Left ventricle myocardium superior (tissue), 1 donor: ENCODE measurements at regions not wholly inside any gene's neighbourhood (a gene's known extent, or its start where the extent isn't known, plus 50 kb on each side); places are given as distances from the start of the nearest gene placed in this dataset.
"Not testable (repeated sequence)": the region's sequence is repeated elsewhere in the genome, so short reads cannot be mapped to it uniquely, and the experiment has no call there.

ENCODE experiments used
- ATAC-seq: fragments of 200-7000 bp; cut with Tn5 transposase; one replicate; pipeline ENCODE4 v1.9.1; 2020; ENCODE audit warnings: mild to moderate bottlenecking, moderate library complexity
- DNase-seq: peaks from one replicate; pipeline ENCODE4 v3.0.0-alpha.2; 2020
- intact Hi-C: fragments of 100-400 bp; cut with micrococcal nuclease; formaldehyde crosslinking; loops from one replicate; pipeline ENCODE4 v1.11.0; 2022
- donor health status: DM: no; HTN: yes; CAD: no; lungs with severe emphysema.

DNA sequence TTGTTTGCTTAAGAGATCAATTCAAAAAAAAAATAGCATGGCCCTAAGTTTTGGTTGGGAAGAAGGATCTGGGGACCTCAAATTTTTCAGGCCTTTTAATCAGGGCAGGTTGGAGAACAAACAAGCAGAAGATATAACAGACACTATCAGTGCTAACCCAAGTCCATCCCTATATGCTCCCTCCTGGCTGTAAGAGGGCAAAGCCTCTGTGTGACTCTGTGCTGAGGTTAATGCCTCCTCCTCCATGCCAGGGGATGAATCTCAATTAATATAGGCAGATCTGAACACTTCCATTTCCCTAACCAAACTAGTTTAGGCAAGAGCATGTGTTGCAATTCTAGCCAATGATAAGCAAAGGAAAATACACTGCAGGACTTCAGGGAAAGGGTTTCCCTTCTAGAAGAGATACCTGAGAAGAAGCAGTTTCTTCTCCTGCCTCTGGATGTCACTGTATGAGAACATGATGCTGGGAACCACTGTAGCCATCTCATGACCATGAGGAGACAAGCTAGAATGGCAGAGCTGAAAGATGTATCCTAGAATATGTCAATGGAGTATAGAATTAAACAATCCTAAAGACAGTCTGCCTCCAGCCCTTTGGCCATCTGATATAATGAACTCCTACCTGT, 76.0 kb downstream of the CHD9NB start:
- peak; percentile 43 for ATAC-seq
- intact Hi-C loops, result no loop called here
- no peak for DNase-seq

DNA sequence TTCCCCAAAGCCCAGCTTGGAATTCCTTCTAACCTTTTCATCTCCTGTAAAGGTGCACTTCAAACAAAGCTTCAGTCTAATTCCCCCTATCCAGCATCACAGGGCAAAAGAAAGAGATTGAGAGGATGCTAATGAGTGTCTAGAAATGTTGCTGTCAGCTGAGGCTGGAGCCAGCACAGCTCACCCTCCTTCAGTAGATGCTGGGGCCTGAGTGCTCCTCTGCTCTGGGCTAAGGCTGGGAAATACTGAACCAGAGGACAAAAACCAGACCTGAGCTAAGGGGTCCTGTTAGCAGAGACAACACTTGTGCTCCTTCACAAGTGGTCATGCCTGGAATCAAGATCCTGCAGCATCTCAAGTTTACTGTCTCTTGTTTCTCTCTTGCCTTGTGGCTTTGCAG, 85.0 kb downstream of the CHD9NB start:
- no peak for DNase-seq
- no peak for ATAC-seq
- intact Hi-C loops, result no loop called here

DNA sequence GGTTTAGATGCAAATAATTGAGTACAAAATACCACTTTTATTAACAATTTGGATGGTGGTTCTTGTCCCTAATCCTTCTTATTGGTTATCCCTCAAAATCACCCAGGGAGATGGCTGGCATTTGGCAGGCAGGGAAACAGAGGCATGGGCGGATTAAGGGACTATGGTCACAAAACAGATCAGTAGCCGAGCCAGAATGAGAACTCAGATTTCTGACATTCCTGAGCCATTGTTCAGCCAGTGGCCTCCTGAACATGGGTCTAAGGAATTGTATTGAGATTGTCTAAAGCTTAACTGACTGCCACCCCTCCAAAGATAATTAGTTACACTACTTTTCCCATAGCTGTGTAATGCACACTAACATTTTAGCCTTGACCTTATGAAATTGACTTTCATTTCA, 88.4 kb downstream of the CHD9NB start:
- DNase-seq, result no peak
- no peak for ATAC-seq
- intact Hi-C loops, result no loop called here

DNA sequence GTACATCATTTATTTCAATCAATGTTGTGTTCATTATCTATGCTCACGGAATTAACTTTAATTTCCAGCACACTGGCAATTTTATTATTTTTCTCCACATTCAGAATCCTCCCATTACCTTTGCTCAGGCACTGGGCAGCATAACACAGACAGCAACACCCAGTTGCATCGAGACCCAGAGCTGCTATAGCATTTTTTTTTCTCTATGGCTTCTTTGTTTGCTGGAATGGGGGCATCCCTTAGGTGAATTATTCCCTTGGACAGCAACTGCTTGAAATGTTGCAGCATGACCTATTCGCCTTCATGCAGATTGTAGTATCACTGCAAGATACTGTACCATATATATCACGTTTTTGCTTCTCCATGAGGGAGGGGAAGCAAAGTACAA, 88.8 kb downstream of the CHD9NB start:
- ATAC-seq, result no peak

DNA sequence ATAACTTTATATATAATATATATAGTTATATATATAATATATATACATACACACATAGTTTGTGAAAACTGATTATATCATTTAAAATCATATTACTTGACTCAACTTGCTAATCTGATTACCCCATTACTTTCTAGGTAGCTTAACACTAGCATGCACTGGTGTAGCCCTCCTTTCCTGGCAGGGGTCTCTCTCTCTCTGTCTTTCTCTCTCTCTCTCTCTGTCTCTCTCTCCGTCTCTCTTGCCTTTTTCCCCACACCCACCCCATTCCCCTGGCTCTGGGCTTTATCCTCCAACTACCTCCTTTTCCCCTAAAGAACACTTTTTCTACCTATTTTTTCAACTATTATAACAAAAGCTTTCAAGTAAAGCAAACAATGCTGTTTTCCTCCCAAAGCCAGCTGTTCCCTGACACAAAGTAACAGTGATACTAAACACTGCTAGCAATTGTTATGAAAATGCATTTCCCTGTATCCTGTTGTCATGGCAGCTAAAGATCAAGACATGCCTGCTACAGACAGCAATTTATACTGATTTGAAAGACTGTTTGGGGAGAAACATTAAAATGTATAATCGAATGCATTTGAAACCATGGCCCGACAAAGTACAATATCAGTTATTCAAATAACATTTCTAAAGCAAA, 89.4 kb downstream of the CHD9NB start:
- ATAC-seq, result no peak
- DNase-seq, result no peak
- intact Hi-C loops, result no loop called here

More for the DNA sequence above, 88.8 kb downstream of the CHD9NB start:
- intact Hi-C loops, result no loop called here
- DNase-seq, result no peak

DNA sequence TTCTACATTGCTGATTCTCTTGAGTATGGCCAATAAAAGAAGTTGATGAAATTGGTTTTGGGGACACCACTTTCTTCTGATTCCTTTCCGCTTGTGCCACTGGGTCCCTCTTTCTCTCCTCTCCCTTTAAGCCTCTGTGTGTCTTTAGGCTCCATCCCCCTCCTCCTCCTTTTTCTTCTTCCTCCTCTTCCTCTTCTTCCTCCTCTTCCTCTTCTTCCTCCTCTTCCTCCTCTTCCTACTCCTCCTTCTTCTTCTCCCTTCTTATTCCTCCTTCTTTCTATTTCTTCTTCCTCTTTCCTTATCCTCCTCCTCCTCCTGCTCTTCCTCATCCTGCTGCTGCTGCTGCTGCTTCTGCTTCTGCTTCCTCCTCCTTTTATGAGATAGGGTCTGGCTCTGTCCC, 93.7 kb downstream of the CHD9NB start:
- no peak for ATAC-seq
- intact Hi-C loops, result no loop called here
- no peak for DNase-seq

DNA sequence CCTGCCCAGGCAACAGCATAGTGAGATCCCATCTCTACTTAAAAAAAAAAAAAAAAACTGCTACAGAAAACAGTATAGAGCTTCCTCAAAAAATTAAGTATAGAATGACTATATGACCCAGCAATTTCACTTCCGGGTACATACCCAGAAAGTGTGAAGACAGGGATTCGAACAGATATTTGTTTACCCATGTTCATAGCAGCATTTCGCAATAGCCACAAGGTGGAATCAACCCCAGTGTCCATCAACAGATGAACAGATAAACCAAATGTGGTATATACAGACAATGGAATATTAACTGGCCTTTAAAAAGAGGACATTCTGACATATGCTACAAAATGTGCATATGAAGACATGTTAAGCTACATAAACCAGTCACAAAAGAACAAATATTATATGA, 95.5 kb downstream of the CHD9NB start:
- intact Hi-C loops, result no loop called here
- ATAC-seq (no peak), DNase-seq (no peak)

DNA sequence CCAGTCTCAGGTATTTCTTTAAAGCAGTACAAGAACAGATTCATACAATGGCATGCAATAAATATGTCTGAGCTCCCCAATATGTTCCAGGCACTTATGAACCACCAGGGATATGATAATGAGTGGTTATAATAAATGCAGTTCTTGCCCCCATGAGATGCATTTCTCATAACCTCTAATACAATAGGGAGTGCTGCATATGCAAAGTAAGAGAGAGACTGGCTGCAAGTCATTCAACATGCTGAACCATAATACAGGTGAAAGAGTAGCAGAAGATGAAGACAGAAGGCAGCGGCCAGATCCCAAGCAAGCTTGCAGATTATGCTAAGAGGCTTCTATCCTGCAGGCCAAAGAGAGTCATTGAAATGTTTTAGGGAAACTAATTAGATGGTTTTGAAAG, 96.7 kb downstream of the CHD9NB start:
- DNase-seq (no peak), ATAC-seq (no peak)
- intact Hi-C loops, result no loop called here

DNA sequence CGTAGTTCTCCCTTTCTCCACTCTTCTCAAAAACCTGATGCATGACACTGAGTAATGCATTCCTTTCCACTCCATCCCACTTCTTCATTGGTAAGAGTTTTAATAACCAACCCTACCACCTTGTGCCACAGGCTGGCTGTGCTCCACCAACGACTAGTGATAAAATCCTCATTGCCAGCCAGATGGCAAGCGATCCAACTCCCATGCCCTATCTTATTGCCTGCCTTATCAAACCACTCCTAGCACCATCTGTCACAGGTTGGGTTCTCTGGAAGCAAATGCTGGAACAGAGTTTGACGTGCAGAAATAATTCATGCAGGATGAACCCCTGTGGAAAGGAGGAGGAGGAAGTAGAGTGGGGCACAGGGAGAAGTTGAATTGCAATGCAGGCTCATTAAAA, 99.5 kb downstream of the CHD9NB start:
- ATAC-seq (no peak), DNase-seq (no peak)
- intact Hi-C loops, result no loop called here

DNA sequence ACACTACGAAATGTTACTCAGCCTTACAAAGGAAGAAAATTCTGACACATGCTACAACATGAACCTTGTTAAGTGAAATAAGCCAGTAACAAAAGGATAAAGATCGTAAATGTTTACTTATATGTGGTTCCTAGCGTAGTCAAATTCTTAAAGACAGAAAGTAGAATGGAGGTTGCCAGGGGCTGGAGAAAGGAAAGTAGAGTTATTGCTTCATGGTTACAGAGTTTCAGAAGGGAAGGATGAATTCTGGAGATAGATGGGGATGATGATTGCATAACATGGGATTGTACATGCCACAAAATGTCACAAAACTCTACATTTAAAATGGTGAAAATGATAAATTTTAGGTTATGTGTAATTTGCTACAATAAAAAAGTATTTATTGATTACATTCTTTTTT, 103.8 kb downstream of the CHD9NB start:
- no peak for ATAC-seq
- intact Hi-C loops, result no loop called here
- no peak for DNase-seq

DNA sequence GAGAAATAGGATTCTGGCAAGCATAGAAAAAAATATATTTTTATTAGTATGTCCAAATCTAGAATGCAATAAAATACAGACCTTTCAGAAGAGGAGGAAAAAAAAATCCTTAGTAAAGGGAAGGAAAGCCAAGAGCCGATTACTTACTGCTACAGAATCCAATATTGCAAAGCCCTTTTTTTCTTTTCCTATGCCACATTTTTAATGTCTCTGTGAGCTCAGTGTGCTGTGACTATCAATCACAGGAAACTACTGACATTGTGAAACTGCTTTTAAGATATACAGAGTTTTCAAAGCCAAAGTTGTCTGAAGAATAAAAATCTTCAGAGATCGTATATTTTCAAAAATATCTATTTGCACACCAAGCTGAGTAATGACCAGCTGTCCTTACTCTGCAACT, 120.4 kb downstream of the CHD9NB start:
- intact Hi-C loops, result no loop called here
- ATAC-seq (no peak), DNase-seq (no peak)

DNA sequence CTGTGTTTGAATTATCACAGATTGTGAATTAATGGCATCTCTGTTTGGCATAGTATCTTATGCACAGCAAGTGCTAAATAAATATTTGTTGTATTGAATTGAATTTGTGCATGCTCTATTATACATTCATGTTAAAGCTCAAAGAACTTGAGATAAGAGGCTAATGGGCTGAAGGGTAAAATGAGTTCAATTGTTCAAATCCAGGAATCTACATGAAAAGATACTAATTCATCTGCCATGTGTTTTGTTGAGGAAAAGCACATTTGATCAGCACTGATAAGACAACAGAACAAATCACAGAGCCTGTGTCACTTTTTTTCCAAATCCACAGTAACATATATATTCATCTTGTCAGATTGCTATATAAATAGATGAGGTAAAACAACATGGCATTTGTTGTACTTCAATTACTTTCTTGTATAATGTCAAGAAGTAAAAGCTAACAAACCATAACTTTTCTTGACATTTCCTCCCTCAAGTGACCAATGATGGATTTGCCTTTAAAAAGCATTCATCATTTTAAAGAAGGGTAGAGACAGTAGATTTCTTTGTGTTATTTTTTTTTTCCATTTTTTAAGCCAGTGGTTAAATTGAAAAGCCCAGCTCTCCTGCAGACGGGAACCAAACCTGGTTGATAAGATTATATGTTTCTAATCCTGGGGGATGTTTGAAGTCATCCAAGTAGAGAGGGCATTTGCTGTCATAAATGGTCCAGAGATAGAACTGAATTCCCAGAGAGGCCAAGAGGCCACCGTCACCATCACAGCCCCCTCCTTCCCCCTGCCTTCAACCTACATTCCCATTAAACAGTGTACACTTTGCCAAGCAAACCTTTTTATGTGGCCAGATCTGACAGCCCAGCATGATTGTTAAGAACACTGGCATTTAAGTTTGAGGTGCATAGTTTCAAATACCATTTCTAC, 123.0 kb downstream of the CHD9NB start:
- intact Hi-C loops, result no loop called here
- DNase-seq, result no peak
- ATAC-seq, result no peak

DNA sequence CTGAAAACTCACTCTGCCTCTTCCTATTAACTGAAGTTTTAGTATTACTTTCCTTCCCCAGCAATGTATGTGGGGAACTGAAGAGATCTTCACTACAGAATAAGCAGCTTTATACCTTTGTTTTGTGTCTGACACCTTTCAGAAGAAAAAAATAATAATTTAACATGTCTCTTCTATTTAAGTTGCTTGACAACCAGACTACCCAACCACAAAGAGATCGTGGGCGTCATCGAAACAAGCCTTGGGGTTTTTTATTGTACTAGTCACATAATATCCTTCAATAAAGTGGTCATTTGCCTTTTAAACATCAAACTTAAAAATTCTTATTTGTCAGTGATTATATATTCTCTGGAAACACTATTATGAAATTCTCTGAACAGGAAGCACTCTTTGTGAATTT, 123.7 kb downstream of the CHD9NB start:
- intact Hi-C loops, result no loop called here
- ATAC-seq (no peak), DNase-seq (no peak)

DNA sequence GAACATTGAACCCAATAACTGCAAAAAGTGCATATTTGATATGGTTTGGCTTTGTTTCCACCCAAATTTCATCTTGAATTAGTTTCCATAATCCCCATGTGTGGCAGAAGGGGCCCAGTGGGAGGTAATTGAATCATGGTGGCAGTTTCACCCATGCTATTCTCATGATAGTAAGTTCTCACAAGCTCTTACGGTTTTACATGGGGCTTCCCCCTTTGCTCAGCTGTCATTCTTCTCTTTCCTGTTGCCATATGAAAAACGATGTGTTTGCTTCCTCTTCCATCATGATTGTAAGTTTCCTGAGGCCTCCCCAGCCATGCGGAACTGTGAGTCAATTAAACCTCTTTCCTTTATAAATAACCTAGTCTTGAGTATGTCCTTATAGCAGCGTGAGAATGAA, 127.6 kb downstream of the CHD9NB start:
- DNase-seq (no peak), ATAC-seq (no peak)
- intact Hi-C loops, result no loop called here

DNA sequence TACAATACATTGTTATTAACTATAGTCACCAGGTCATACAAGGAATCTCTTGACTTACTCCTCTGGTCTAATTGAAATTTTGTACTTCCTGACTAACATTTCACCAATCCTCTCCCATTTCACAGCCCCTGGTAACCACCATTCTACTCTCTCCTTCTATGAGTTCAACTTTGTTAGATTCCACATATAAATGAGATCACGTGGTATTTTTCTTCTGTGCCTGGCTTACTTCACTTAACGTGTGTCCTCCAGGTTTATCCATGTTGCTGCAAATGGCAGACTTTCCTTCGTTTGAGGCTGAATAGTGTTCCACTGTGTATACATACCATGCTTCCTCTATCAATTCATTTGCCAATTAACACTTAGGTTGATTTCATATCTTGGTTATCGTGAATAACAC, 128.5 kb downstream of the CHD9NB start:
- intact Hi-C loops, result no loop called here
- DNase-seq (no peak), ATAC-seq (no peak)

DNA sequence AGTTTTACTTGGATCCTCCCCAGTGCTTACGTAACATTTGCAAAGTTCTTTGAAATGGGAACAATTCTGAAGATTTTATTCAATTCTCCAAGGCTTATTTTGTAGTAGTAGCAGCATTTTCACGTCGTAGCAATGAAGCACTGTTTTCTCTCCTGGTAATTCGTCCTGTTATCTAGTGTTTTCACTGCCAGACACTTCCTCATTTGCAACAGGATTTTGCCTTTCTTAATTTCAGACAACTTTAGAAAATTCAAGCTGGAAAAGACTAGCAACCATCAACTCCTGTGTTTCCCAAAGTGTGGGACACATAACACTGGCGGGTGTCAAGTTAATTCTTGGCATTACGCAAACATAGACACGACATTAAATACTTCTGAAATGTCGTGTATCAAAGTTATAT, 131.6 kb downstream of the CHD9NB start:
- intact Hi-C loops, result no loop called here
- ATAC-seq (no peak), DNase-seq (no peak)

DNA sequence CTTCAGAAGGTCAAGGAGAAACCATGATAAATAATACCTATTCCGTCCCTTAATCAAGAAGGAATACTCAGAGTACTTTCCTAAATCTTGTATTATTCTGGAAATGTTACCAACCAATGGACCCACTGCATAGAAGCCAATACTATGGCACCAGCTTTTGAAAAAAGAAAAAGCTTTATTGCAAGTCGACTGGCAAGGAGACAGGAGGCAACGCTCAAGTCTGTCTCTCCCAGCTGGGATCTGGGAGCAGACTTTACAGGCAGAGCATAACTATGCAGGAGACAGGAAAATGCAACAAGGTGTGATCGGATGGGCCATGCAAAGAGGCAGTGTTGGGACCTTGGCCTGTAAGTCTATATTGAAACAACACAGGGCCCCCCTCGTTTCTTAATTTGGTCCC, 132.4 kb downstream of the CHD9NB start:
- ATAC-seq, result no peak
- intact Hi-C loops, result no loop called here
- DNase-seq, result no peak

DNA sequence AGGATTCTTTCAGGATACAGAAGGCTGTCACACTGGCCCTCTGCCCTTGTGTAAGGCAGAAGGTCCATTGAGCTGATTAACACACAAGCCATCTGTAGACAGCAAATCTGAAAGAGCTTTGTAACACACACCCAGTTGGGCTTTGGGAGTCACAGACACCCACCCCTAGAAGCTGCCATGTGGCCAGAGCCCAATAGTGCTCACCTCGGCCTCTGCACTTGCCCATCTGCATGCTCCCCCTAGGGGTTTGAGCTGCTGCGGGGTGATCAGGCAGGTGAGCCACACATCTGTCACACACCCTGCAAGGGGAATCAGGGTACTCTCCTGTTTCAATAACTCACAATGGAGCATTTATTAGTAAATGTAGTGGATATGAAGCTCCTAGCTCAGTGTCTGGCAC, 138.3 kb downstream of the CHD9NB start:
- no peak for DNase-seq
- intact Hi-C loops, result no loop called here
- no peak for ATAC-seq

DNA sequence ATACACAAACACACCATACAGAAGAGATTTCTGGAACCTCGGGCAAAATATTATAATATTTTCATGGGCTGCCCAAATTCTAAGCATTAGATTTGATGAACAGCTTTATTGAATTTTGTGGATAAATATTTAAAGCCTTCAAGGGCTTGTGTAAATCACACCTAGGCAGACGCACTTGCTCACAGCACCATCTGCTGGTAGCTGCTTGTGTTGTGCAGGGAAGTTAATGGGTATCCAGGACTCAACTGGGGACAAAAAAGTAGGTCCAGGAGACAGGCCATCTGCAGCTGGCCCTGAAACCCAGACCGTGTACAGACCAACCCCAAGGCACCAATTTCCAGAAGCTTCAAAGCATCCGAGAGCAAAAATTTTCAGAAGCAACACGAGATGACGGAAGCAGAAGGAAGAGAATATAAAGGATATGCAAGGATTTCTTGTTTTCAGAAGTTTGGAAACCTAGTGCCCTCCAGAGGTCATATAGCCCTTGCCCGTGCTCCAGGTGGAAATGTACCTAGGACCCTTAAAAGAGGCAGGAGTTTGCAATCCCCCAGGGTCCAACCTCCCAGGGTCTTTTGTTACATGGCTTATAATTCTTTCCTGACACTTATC, 140.0 kb downstream of the CHD9NB start:
- DNase-seq (peak; percentile 54), ATAC-seq (peak; percentile 50)
- intact Hi-C loops, result no loop called here

DNA sequence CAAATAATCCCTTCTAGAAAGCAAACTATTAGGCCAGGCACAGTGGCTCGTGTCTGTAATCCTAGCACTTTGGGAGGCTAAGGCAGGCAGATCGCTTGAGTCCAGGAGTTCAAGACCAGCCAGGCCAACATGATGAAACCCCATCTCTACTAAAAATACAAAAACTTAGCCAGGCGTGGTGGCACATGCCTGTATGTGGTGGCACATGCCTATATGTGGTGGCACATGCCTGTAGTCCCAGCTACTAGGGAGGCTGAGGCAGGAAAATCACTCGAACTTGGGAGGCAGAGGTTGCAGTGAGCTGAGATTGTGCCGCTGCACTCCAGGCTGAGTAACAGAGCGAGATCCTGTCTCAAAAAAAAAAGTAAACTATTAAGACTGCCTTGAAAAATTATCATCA, 144.6 kb downstream of the CHD9NB start:
- DNase-seq, ATAC-seq, intact Hi-C loops: not testable (repeated sequence)
